Retina (tissue), 1 donor: ENCODE measurements at regions not wholly inside any gene's neighbourhood (a gene's known extent, or its start where the extent isn't known, plus 50 kb on each side); places are given as distances from the start of the nearest gene placed in this dataset.
"Not testable (repeated sequence)": the region's sequence is repeated elsewhere in the genome, so short reads cannot be mapped to it uniquely, and the experiment has no call there.

ENCODE experiments used
- DNase-seq: peaks from one replicate; pipeline ENCODE4 v3.0.0-alpha.2; 2016

DNA sequence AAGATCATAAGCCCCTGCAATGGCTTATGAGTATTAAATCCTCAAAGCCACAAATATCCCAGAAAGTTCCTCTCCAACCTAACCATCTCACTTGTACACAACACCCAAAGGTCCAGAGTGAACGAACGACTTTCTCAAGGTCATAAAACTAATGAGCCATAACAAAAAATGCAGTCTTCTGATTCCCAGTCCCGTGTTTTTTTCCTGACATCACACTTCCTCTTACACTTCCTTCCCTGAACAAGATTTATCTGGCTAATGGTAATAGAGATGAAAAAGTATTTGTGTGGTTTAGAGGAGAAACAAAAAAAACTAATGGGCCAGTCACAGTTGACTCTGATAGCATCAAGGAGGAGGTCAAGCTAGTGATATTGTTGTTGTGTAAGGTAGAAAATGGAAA lies 99.5 kb upstream of the KLHL13 start:
- DNase-seq = no peak

DNA sequence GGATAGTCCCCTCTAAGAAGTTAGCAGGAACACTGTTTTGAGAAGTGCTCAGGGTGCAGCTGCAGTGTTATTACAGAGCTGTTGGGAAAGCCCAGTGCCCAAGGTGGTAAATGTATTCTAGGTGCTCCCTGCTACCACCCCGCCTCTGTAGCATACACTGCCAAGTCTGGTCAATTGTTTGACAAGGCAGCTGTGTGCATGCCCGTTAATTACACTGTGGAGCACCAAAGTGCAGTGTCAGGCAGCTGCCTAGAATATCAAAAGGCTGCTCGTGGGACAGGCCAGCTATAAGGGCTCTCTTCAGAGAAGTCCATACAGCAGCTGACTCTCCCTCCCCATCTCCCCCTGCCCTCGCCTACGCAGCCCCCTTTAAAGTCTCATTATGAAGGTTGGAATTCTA lies 99.9 kb upstream of the KLHL13 start:
- no peak for DNase-seq

GRCh38 chrX:118218079-118218478 lies 101.5 kb upstream of the KLHL13 start:
- DNase-seq = no peak

DNA sequence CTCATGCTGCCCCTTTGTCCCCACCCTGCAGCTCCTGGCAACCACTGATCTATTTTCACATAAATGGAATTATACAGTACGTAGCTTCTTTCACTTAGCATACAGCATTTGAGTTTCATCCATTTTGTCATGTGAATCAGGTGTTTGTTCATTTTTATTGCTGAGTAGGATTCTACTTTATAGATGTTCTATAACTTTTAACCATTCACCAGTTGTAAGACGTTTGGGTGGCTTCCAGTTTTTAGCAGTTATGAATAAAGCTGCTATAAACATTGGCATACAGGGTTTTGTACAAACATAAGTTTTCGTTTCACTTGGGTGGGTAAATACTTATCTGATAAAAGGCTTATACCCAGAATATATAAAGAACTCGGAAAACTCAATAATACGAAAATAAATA lies 102.3 kb upstream of the KLHL13 start:
- DNase-seq = no peak

DNA sequence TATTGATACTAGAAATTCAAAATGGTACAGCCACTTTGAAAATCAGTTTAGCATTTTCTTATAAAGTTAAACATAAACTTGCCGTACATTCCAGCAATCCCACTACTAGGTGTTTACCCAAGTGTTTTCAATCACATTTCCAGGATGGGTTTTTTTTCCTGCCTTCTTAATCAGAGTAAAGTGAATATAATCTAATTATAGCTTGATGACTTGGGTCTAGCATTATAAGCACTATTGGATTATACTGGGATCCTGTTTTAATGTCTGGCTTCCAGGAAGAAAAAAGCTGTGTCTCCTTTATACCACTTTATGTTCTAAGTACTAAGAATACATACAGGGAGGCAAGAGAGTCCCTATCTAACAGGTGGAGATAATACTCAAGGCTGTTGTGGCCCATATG lies 103.3 kb upstream of the KLHL13 start:
- no peak for DNase-seq

- DNase-seq = no peak
Measured at GRCh38 chrX:118220509-118220908, 103.9 kb upstream of the KLHL13 start.

GRCh38 chrX:118221270-118221669 lies 104.7 kb upstream of the KLHL13 start:
- no peak for DNase-seq

DNA sequence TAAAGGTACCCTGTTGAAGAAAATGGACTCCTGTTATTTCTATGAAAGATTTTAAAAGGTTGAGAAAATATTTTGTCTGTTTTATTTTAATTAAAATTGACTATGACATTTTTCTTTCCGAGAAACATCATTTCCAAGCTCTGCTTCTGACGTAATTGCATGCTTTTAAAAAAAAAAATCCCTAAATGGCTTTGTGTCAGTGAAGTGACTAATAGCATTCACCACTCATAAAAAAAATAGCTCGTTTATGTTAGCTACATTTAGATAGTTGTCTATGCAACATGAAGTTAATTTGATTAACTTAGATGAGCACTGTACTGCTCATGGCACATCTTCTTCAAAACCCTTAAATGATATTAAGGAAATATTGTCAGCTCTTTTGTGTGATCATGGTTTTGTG lies 105.1 kb upstream of the KLHL13 start:
- DNase-seq = no peak

GRCh38 chrX:118222421-118222820 lies 105.8 kb upstream of the KLHL13 start:
- no peak for DNase-seq

DNA sequence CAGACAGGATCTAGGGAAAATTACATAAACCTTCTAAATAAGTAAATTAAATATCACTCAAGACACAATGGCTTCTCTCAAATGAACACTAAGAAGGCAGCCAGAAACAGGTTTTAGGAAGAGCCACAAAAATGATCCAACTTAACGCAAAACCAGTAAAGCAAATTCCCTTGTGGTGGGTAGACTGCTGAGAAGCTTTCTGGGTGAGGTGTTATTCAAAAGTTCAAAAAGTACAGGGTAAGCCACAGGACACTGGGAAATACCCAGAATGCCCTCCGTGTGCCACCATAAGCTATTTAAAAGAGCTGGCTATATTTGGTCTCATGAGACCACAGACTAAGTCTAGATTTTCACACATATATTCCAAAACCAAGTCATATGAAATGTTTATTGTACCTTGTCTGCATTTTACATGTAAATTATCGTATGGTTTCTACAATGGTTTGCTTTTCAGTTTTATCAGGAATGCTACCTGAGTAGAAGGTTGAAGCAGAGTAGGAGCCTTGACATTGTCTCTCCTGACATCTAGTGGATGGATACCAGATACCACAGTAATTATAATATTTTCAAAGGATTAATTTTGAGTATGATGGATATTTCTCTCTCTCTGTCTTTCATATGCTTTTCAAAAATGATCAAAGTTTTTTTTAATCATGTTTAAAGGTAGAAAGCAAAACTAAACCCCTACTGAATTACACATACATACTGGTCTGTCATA lies 109.3 kb upstream of the KLHL13 start:
- DNase-seq = no peak

DNA sequence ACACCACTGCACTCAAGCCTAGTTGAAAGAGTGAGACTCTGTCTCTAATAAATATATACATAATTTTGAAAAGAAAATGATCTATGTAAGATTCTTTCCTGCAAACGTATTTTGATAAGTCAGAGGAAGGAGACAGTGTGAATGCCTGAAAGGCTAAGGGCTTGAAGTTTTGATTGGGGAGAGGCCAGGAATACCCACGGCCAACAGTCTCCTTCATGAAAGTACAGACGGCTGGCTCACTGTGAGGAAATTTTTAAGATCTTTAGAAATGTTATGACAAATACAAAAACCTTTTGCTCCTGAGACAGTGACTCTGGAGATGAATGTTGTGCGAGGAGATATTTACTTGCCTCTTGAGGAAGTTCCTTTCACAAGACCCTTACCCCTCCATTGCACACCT lies 111.4 kb upstream of the KLHL13 start:
- DNase-seq = no peak

DNA sequence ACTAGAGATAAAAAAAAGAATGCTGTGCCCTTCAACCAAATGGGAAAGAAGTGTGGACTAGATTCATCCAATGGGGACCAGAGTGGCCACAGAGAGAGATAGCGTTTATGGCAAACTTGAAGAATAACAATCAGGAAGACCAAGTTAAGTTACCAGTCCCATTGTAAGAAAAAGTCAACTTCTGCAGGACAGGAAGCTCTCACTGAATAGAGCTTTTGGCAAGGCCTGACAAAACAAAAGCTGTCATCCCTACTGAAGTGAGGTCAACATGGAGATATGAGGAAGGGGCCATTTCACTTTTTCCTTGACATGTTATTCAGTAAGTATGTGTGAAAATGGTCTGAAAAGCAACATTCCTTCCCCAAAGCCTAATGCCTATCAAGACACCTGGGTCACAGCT lies 111.8 kb upstream of the KLHL13 start:
- DNase-seq = no peak

GRCh38 chrX:118231464-118231863 lies 114.4 kb upstream of the WDR44 start:
- no peak for DNase-seq

GRCh38 chrX:118239178-118239870 lies 106.6 kb upstream of the WDR44 start:
- DNase-seq = no peak

GRCh38 chrX:118239913-118240698 lies 105.8 kb upstream of the WDR44 start:
- DNase-seq = no peak

GRCh38 chrX:118246961-118247360 lies 98.9 kb upstream of the WDR44 start:
- DNase-seq = not testable (repeated sequence)

DNA sequence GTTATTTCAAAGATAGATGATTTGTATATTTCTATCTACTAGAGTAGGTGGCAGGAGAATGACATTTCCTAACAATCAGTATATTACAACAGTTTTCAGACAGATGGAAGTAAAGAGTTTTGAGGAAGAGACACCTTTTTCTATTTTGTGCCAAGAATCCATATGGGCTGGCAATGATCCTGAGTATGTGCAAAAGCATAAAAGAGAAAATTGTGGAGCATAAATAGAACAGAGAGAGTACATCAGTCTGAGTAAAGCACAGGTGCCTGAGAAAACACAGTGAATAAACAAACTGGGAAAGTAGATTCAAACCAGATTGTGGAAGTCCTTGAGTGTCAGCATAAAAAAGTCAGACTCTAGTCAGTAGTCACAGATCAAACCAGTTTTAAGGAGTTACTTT lies 96.8 kb upstream of the WDR44 start:
- DNase-seq = no peak

DNA sequence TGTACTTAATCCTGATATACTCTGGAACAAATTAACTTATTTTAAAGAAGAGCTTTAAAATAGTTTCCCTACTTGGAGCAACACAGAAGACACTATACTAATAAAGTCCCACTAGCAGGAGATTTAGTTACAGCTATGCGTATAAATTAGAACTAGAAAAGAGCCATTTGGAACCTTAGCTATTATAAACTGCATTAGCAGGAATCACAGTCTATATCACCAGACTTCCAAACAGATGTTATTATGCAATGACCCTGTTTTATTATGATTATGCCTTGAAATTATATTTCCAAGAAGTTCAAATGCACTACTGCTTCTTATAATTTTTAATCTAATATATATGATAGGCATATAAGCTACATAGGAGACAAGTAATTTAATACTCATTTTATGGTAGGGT lies 95.5 kb upstream of the WDR44 start:
- no peak for DNase-seq

GRCh38 chrX:118251271-118251670 lies 94.6 kb upstream of the WDR44 start:
- no peak for DNase-seq

- no peak for DNase-seq
Measured at GRCh38 chrX:118252967-118253366, 92.9 kb upstream of the WDR44 start.

DNA sequence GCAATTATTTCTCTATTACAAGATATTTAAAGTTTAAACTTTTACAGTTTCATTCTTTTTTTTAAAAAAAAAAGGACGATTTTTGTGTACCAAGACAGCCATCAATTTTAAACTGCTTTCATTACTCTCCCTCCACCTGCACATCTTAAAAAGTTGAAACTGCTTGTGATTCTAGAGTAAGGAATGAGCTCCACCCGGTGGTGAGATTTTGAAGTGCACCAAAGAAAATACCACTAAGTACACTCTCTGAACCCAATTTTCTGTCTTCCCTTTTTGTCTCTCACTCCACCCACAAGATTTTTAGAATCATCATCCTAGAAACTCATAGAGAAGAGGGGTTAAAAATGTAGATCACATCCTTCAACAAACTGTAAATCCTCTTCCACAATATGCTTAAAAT lies 91.3 kb upstream of the WDR44 start:
- DNase-seq = peak; percentile 39

DNA sequence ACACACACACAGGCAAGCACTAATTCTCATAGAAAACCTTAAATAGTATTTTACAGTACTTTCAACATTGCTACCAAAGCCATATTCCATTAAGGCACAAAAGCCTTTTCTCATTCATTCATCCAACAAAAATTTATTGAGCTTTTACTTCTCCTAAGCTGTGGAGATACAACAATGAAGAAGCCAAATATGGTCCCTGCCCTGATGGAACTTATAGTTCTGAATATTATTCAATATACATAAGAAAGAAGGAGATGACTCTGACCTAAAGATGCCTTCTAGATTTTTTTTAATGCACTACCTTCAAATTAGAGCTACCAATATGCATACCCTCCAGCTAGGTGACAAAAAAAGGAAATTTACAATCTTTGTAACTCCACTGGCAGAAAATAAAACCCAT lies 90.0 kb upstream of the WDR44 start:
- no peak for DNase-seq

- DNase-seq = no peak
Measured at GRCh38 chrX:118257781-118258180, 88.1 kb upstream of the WDR44 start.

- no peak for DNase-seq
Measured at GRCh38 chrX:118259213-118259612, 86.7 kb upstream of the WDR44 start.
